ENCODE measurements at regions not wholly inside any gene's neighbourhood (a gene's known extent, or its start where the extent isn't known, plus 50 kb on each side); places are given as distances from the start of the nearest gene placed in this dataset.
"Not testable (repeated sequence)": the region's sequence is repeated elsewhere in the genome, so short reads cannot be mapped to it uniquely, and the experiment has no call there.

- WGBS, 2 donors (ENCODE audit: low coverage in 1 of 2) = 44 to 90% methylated on average over 2 to 4 of the region's 4 CpGs
- no peak for DNase-seq
- no peak overlapping the region for H3K27ac ChIP-seq
- H3K27me3 ChIP-seq = no peaks in the 10 kb centered on the region
- no peaks in the 10 kb centered on the region for H3K9me3 ChIP-seq
- H3K4me1 ChIP-seq = peaks cover 0 to 6% (median 0%) of the 10 kb centered on the region in 4 donors
- intact Hi-C loops (cut with DNase I; ENCODE audit: low total_unique reads) (loop anchor here (10.0 kb wide), 1 partner anchor 262 kb away; no protein-coding TSS in a partner anchor), in situ Hi-C loops (cut with MboI; ENCODE audit: low pct_ligation_motif_present in 1 of 4, low pct_unique_long_range_greater_than_20kb in 1 of 4, low sequenced_read_pairs in 3 of 4) (loop anchor here in 1 of 4 donors (25.0 kb wide), 1 partner anchor 254 kb away; no protein-coding TSS in a partner anchor)
- no peaks in the 10 kb centered on the region for H3K36me3 ChIP-seq
- no peak overlapping the region for H3K4me3 ChIP-seq
- no peak for TF ChIP-seq POLR2A (IDR thresholded peaks at IDR 0.05)
- no peak for TF ChIP-seq EP300 (IDR thresholded peaks at IDR 0.05; ENCODE audit: low read depth)
- TF ChIP-seq POLR2AphosphoS5 (IDR thresholded peaks at IDR 0.05) = no peak
- no peak for TF ChIP-seq CTCF (IDR thresholded peaks at IDR 0.05)
These were observed 56.0 kb upstream of the MITF start for GRCh38 chr3:69683082-69683806.

GRCh38 chr3:69677456-69677855, 61.8 kb upstream of the MITF start:
- H3K36me3 ChIP-seq; H3K27me3 ChIP-seq; intact Hi-C loops (cut with DNase I; ENCODE audit: low total_unique reads); DNase-seq; H3K27ac ChIP-seq; H3K4me1 ChIP-seq; H3K4me3 ChIP-seq; H3K9me3 ChIP-seq: not testable (repeated sequence)
- 60 to 98% methylated on average over 1 to 30 of the region's 30 CpGs for WGBS, 2 donors (ENCODE audit: low coverage in 1 of 2)
- in situ Hi-C loops (cut with MboI; ENCODE audit: low pct_ligation_motif_present in 1 of 4, low pct_unique_long_range_greater_than_20kb in 1 of 4, low sequenced_read_pairs in 3 of 4) = loop anchor here in 2 of 4 donors (10.0 to 25.0 kb wide), 2 partner anchors 260 to 523 kb away; no protein-coding TSS in a partner anchor

GRCh38 chr3:69675786-69676530, 63.3 kb upstream of the MITF start:
- 53 to 58% methylated on average over 3 to 6 of the region's 6 CpGs for WGBS, 2 donors (ENCODE audit: low coverage in 1 of 2)
- intact Hi-C loops (cut with DNase I; ENCODE audit: low total_unique reads) (no loop called here), in situ Hi-C loops (cut with MboI; ENCODE audit: low pct_ligation_motif_present in 1 of 4, low pct_unique_long_range_greater_than_20kb in 1 of 4, low sequenced_read_pairs in 3 of 4) (loop anchor here in 2 of 4 donors (10.0 to 25.0 kb wide), 2 partner anchors 261 to 521 kb away; no protein-coding TSS in a partner anchor)

GRCh38 chr3:69674752-69675151, 64.5 kb upstream of the MITF start:
- H3K27ac ChIP-seq = no peak overlapping the region

More at GRCh38 chr3:69675786-69676530, 63.3 kb upstream of the MITF start:
- DNase-seq = no peak
- TF ChIP-seq EP300 (IDR thresholded peaks at IDR 0.05; ENCODE audit: low read depth) (no peak), CTCF (IDR thresholded peaks at IDR 0.05) (no peak), POLR2A (IDR thresholded peaks at IDR 0.05) (no peak), POLR2AphosphoS5 (IDR thresholded peaks at IDR 0.05) (no peak)
- Histone ChIP-seq H3K27ac (no peak overlapping the region), H3K4me3 (no peak overlapping the region), H3K36me3 (no peaks in the 10 kb centered on the region), H3K27me3 (no peaks in the 10 kb centered on the region), H3K9me3 (no peaks in the 10 kb centered on the region), H3K4me1 (no peaks in the 10 kb centered on the region)

More at GRCh38 chr3:69674752-69675151, 64.5 kb upstream of the MITF start:
- Histone ChIP-seq H3K9me3 (no peaks in the 10 kb centered on the region), H3K27me3 (no peaks in the 10 kb centered on the region), H3K4me1 (no peaks in the 10 kb centered on the region), H3K4me3 (no peak overlapping the region), H3K36me3 (no peaks in the 10 kb centered on the region)
- intact Hi-C loops (cut with DNase I; ENCODE audit: low total_unique reads) (no loop called here), in situ Hi-C loops (cut with MboI; ENCODE audit: low pct_ligation_motif_present in 1 of 4, low pct_unique_long_range_greater_than_20kb in 1 of 4, low sequenced_read_pairs in 3 of 4) (loop anchor here (10.0 to 25.0 kb wide), 5 partner anchors 237 to 520 kb away; no protein-coding TSS in a partner anchor)
- 89 to 100% methylated on average over 2 to 3 of the region's 3 CpGs for WGBS, 2 donors (ENCODE audit: low coverage in 1 of 2)
- DNase-seq = no peak
- TF ChIP-seq CTCF (IDR thresholded peaks at IDR 0.05) = no peak
- no peak for TF ChIP-seq POLR2A (IDR thresholded peaks at IDR 0.05)
- no peak for TF ChIP-seq POLR2AphosphoS5 (IDR thresholded peaks at IDR 0.05)
- no peak for TF ChIP-seq EP300 (IDR thresholded peaks at IDR 0.05; ENCODE audit: low read depth)

Data from transverse colon (tissue), 4 donors.